ENCODE measurements at regions not wholly inside any gene's neighbourhood (a gene's known extent, or its start where the extent isn't known, plus 50 kb on each side); places are given as distances from the start of the nearest gene placed in this dataset.

DNA sequence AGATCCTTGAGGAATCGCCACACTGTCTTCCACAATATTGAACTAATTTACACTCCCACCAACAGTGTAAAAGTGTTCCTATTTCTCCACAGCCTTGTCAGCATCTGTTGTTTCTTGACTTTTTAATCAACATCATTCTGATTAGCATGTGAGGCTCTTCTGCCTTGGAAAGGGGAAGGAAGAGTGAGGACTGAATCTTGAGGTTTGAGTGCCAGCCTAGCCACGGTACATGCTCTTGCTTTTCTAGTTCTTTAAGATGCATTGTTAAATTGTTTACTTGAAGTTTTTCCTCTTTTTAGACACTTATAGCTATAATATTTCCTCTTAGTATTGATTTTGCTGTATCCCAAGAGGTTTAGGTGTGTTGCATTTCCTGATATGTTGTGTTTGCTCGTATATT lies 596.1 kb downstream of the OTOL1 start:
- no peak for FAIRE-seq
- TF ChIP-seq, protein P1, sequence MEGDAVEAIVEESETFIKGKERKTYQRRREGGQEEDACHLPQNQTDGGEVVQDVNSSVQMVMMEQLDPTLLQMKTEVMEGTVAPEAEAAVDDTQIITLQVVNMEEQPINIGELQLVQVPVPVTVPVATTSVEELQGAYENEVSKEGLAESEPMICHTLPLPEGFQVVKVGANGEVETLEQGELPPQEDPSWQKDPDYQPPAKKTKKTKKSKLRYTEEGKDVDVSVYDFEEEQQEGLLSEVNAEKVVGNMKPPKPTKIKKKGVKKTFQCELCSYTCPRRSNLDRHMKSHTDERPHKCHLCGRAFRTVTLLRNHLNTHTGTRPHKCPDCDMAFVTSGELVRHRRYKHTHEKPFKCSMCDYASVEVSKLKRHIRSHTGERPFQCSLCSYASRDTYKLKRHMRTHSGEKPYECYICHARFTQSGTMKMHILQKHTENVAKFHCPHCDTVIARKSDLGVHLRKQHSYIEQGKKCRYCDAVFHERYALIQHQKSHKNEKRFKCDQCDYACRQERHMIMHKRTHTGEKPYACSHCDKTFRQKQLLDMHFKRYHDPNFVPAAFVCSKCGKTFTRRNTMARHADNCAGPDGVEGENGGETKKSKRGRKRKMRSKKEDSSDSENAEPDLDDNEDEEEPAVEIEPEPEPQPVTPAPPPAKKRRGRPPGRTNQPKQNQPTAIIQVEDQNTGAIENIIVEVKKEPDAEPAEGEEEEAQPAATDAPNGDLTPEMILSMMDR (IDR thresholded peaks at IDR 0.05; ENCODE audit: insufficient read depth, low read length, severe bottlenecking) = no peak
- no peak for DNase-seq (ENCODE audit: low read depth)
- Histone ChIP-seq H3K36me3 (ENCODE audit: control insufficient read depth, insufficient read depth, low read length) (no peaks in the 10 kb centered on the region), H3K27me3 (ENCODE audit: control insufficient read depth, insufficient read depth, low read length) (no peaks in the 10 kb centered on the region), H3K4me3 (ENCODE audit: low read depth, low read length) (no peak overlapping the region)

DNA sequence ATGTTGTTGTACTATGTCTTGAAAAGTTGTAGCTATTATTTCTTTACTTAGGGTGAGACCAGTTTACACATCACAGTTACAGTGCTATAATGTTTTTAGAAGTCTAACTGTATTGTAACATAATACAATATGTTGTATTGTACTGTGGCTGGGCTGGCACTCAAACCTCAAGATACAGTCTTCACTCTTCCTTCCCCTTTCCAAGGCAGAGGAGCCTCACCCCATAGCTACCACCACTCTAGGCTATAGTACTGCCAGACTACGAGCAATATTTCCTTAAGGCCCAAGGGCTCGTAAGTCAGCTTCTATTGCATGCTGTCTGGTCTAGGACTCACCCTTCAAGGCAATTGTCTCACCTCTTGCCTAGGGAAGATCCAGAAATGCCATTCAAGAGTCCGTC lies 597.7 kb downstream of the OTOL1 start:
- H3K4me3 ChIP-seq (ENCODE audit: low read depth, low read length) = no peak overlapping the region
- FAIRE-seq (no peak), DNase-seq (ENCODE audit: low read depth) (no peak)
- H3K27me3 ChIP-seq (ENCODE audit: control insufficient read depth, insufficient read depth, low read length) = no peaks in the 10 kb centered on the region
- TF ChIP-seq, protein P1 (IDR thresholded peaks at IDR 0.05; ENCODE audit: insufficient read depth, low read length, severe bottlenecking) = no peak
- H3K36me3 ChIP-seq (ENCODE audit: control insufficient read depth, insufficient read depth, low read length) = no peaks in the 10 kb centered on the region

DNA sequence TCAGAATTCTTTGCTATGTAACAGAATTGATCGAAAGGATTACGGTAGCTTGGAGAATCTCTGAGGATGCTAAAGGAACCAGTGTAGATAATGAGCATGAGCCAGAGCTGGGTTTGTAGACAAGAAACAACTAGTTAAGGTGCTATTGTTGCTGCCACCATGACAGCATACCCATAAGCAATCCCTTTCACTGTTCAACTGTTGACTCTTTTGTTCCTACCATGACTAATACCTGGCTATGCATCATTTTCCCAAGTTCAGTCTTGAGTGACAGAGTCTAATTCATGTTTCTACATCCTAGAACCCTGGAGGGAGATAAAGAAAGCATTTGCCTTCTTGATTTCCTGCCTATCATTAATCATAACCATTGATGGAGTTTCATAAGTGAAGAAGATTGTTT lies 600.3 kb downstream of the OTOL1 start:
- FAIRE-seq (no peak), DNase-seq (ENCODE audit: low read depth) (peak; percentile 59)
- Histone ChIP-seq H3K27me3 (ENCODE audit: control insufficient read depth, insufficient read depth, low read length) (no peaks in the 10 kb centered on the region), H3K4me3 (ENCODE audit: low read depth, low read length) (no peak overlapping the region), H3K36me3 (ENCODE audit: control insufficient read depth, insufficient read depth, low read length) (no peaks in the 10 kb centered on the region)
- TF ChIP-seq, protein P1 (IDR thresholded peaks at IDR 0.05; ENCODE audit: insufficient read depth, low read length, severe bottlenecking) = no peak

DNA sequence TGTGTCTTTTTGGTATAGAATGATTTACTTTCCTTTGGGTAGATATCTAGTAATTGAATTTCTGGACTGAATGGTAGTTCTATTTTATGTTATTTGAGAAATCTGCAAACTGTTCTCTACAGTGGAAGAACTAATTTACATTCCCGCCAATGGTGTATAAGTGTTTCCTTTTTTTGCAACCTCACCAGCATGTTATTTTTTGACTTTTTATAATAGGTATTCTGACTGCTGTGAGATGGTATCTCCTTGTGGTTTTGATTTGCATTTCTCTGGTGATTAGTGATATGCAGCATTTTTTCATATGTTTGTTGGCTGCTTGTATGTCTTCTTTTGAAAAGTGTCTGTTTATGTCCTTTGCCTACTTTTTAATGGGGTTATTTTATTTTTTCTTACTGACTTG lies 607.2 kb downstream of the OTOL1 start:
- Histone ChIP-seq H3K4me3 (ENCODE audit: low read depth, low read length) (no peak overlapping the region), H3K27me3 (ENCODE audit: control insufficient read depth, insufficient read depth, low read length) (no peaks in the 10 kb centered on the region), H3K36me3 (ENCODE audit: control insufficient read depth, insufficient read depth, low read length) (no peaks in the 10 kb centered on the region)
- no peak for FAIRE-seq
- DNase-seq (ENCODE audit: low read depth) = no peak
- TF ChIP-seq, protein P1 (IDR thresholded peaks at IDR 0.05; ENCODE audit: insufficient read depth, low read length, severe bottlenecking) = no peak

DNA sequence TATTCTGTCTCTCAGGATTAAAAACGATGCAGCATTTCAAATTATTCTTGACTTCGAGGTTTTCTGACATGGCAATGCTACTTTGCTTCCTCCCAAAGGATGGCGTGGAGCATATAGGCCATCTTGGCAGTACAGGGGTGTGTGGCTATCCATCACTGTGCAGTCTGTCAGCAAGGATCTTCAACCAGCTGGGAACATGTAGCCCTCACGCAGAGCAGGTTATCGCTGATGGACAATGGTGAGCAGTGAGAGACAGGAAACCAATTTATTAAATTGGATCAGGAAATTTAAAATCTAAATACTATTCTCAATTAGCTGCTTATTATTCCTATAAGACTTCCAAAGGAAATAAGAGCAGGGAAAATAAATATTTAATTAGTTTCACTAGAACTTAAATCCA lies 615.3 kb downstream of the OTOL1 start:
- FAIRE-seq = no peak
- no peaks in the 10 kb centered on the region for H3K27me3 ChIP-seq (ENCODE audit: control insufficient read depth, insufficient read depth, low read length)
- no peak overlapping the region for H3K4me3 ChIP-seq (ENCODE audit: low read depth, low read length)
- TF ChIP-seq, protein P1 (IDR thresholded peaks at IDR 0.05; ENCODE audit: insufficient read depth, low read length, severe bottlenecking) = no peak
- DNase-seq (ENCODE audit: low read depth) = no peak
- H3K36me3 ChIP-seq (ENCODE audit: control insufficient read depth, insufficient read depth, low read length) = no peaks in the 10 kb centered on the region

DNA sequence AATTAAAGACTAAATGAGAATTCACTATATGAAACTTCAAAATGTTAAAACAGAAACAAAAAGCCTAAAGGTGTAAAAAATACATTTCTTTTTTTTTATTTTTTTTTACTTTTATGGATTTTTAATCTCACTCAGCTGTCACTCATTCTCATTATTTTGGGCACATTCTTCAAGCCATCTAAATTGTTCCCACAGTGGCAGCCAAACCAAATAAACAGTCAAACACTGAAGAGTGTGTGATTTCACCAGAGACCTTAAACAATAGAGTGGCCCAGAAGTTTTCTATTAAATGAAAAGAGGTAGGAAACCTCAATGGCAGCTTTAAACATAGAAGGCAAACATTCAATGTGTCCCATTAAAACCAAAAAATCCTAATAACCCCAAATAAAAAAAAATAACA lies 616.1 kb downstream of the OTOL1 start:
- TF ChIP-seq, protein P1 (IDR thresholded peaks at IDR 0.05; ENCODE audit: insufficient read depth, low read length, severe bottlenecking) = no peak
- H3K27me3 ChIP-seq (ENCODE audit: control insufficient read depth, insufficient read depth, low read length) = no peaks in the 10 kb centered on the region
- no peak for DNase-seq (ENCODE audit: low read depth)
- H3K4me3 ChIP-seq (ENCODE audit: low read depth, low read length) = no peak overlapping the region
- H3K36me3 ChIP-seq (ENCODE audit: control insufficient read depth, insufficient read depth, low read length) = no peaks in the 10 kb centered on the region
- FAIRE-seq = no peak
